SK-N-MC (cell line): ENCODE measurements at regions not wholly inside any gene's neighbourhood (a gene's known extent, or its start where the extent isn't known, plus 50 kb on each side); places are given as distances from the start of the nearest gene placed in this dataset.

Experiments used
- EZH2 ChIP-seq: fragments of 200-600 bp; sonication (generic); IDR thresholded peaks from one replicate; pipeline ENCODE4 v1.6.1; 2017; ENCODE audit warnings: antibody characterized with exemption
- POLR2AphosphoS5 ChIP-seq: IDR thresholded peaks from 2 replicates; pipeline ENCODE4 v1.6.1; 2012; ENCODE audit warnings: mild to moderate bottlenecking, low read depth, low read length, borderline replicate concordance

- TF ChIP-seq EZH2 (no peak), POLR2AphosphoS5 (no peak)
Measured at GRCh38 chr10:2529945-2530344, 537.4 kb upstream of the PFKP start.
